ENCODE measurements at regions not wholly inside any gene's neighbourhood (a gene's known extent, or its start where the extent isn't known, plus 50 kb on each side); places are given as distances from the start of the nearest gene placed in this dataset.

GRCh38 chr2:19784456-19784855 is 117.3 kb downstream of the TTC32 start:
- no peak for DNase-seq (ENCODE audit: low read depth, low spot score)

GRCh38 chr2:19783935-19784334 is 117.8 kb downstream of the TTC32 start:
- no peak for DNase-seq (ENCODE audit: low read depth, low spot score)

DNA sequence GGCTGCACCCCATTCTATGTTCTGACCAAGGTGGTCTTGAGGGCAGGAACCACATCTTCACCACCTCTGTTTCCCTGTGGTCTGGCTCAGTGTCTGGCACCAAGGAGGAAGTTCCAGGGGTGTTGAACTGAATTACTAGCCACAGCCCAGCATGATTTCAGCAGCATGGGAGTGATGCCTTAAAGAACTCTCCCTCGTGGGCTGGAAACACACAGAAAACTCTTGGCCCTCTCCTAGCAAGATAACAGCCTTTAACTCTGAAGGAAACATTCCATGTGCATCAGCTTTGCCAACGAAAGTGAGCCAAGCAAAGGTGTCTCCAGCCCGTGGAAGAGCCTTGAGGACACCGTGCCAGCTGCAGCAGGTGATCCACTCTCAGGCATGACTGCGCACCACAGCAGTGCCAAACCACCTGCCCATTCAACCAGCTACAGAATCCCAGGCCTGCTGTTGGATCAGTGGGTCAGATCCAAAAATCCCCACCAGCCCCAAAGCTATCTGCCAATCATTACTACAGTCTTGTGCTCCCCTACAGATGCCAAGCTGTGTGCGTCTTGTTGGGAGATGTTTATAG is 124.8 kb downstream of the TTC32 start:
- no peak for DNase-seq (ENCODE audit: low read depth, low spot score)

GRCh38 chr2:19775838-19776237 is 125.9 kb downstream of the TTC32 start:
- peak; percentile 63 for DNase-seq (ENCODE audit: low read depth, low spot score)

GRCh38 chr2:19775315-19775714 is 126.5 kb downstream of the TTC32 start:
- DNase-seq (ENCODE audit: low read depth, low spot score) = no peak

DNA sequence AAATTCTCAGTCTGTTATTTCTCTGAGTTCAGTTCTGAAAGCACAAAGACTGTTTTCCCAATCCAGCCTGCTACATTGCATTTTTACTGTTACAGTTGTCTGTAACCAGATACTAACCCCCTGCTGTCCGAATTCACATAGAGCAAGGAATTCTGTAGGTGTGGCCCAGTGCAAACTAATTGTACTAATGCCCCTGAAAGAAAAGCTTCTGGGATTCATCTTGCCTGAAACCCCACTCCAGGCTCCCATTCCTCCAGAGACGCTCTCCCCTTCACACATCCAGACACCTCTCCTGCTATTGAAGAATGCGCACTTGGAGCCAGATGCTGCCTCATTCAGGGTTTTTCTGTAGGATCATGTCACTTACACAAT is 127.0 kb downstream of the TTC32 start:
- no peak for DNase-seq (ENCODE audit: low read depth, low spot score)

DNA sequence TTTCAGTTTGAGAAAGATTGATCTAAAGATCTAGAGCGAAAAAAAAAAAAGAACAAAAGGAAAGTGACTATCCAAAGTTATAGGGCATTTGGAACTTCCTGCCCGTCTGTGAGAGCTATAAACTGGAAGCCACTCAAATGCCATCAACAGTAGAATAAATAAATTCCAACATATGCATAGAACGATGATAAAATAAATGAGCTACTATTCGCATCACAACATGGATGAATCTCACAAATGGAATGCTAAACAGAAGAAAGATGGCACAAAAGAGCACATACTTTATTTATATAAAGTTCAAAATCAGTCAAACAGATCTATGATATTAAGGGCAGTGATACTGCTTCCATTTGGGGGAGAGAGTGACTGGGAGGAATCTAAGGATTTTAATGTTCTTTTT is 128.8 kb downstream of the TTC32 start:
- DNase-seq (ENCODE audit: low read depth, low spot score) = no peak

- no peak for DNase-seq (ENCODE audit: low read depth, low spot score)
Observed at GRCh38 chr2:19769513-19769912, 132.3 kb downstream of the TTC32 start.

DNA sequence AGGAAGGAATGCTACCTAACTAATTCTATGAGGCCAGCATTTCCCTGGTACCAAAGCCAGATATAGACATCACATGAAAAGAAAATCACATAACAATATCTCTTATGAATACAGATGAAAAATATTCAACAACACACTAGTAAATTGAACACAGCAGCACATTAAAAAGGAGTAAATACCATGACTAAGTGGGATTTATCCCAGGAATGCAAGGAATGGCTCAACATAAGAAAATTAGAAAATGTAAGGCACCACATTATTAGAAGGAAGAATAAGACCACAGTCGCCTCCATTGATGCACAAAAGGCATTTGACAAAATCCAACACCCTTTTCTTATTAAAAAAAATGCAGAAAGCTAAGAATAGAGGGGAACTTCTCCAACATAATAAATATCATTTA is 133.9 kb downstream of the TTC32 start:
- DNase-seq (ENCODE audit: low read depth, low spot score) = no peak

DNA sequence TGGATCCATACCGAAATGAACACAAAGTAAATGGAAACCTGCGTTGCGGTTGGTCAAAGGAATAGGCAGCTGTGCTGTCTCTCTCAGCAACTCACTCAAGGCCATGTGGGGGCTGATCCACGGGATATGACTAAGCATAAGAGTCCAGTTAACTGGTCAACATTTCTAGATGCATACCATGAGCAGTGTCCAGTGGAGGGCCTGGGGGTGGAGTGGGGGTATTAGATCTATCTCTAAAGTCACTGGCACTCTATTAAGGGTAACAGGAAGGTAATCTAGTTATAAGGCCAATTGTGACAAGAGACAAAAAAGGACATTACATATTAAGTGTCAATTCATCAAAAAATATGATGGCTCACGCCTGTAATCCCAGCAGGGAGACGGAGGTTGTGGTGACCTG is 136.8 kb downstream of the TTC32 start:
- no peak for DNase-seq (ENCODE audit: low read depth, low spot score)

- no peak for DNase-seq (ENCODE audit: low read depth, low spot score)
Observed at GRCh38 chr2:19763731-19764130, 138.1 kb downstream of the TTC32 start.

GRCh38 chr2:19762959-19763605 is 138.7 kb downstream of the TTC32 start:
- DNase-seq (ENCODE audit: low read depth, low spot score) = no peak

DNA sequence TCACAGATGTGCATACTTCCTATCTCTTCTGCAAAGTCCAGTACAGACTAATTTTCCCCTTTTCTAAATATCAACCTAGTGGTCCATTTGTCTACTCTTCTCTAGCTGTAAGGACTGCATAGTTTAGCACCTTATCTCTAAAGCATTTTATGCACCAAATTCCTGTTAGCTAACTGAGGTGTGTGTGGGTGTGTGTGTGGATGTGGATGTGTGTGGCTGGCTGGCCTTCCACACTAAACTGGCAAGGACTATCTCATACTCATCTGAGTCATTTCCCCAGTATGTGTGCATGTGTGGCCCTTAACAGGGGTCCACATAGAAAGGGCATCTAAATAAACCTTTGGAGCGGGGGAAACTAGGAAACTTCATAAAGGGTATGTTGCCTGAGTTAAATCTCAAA is 139.6 kb downstream of the TTC32 start:
- no peak for DNase-seq (ENCODE audit: low read depth, low spot score)

- DNase-seq (ENCODE audit: low read depth, low spot score) = no peak
Observed at GRCh38 chr2:19759880-19760279, 141.9 kb downstream of the TTC32 start.

- DNase-seq (ENCODE audit: low read depth, low spot score) = no peak
Observed at GRCh38 chr2:19758658-19759057, 143.1 kb downstream of the TTC32 start.

GRCh38 chr2:19757586-19757985 is 144.2 kb downstream of the TTC32 start:
- no peak for DNase-seq (ENCODE audit: low read depth, low spot score)

DNA sequence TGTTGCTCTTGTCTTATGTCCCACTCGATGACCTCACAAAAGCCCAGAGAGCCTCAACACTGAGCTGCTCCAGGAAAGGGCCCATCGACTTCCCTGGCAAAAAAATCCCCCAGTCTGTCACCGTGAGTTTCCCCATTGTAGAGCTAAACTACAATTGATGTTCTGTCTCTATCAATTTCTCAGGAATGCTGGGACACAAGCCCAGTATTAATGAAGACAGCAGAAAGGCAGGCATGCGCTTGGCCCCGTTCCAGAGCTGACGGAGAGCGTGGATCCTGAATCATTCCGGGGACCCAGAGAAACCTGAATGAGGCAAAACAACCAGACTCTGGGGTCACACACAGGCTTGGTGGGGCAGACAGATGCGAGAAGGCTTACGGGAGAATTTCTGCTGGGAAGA is 146.9 kb downstream of the TTC32 start:
- no peak for DNase-seq (ENCODE audit: low read depth, low spot score)

DNA sequence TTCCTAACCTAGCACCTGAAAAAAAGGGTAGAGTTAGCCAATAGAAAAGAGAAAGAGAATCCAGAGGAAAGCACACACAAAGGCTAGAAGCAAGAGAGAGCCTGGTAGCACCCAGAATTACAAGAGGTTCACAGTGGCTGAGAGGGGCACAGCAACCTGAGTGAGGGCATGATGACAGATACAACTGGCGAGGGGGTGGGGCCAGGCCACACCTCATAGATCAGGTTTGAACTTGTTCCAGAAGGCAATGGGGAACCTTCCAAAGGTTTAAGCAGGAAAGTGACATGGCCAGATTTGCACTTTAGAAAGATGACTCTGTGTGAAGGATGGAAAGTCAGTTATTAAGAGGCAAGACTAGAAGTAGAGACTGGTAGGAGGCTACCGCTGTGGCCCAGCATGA is 148.0 kb downstream of the TTC32 start:
- DNase-seq (ENCODE audit: low read depth, low spot score) = no peak

DNA sequence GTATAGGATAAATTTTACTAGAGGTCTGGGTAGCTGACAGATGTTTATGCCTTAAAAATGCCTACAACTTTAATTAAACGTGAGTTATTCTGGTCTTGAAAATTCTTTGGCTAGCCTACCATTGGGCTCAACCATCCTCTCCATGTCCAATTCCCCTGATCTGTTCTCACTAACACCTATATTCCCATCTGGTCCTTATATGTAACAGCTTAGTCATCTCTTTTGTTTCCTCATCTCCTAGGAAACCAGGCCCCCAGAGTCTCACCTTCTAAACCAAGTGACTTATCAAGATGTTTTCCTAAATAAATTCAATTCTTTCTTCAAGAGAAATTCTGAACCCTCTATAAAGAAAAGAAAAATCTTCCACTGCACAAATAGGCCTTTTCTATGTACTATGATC is 148.5 kb downstream of the TTC32 start:
- DNase-seq (ENCODE audit: low read depth, low spot score) = no peak

DNA sequence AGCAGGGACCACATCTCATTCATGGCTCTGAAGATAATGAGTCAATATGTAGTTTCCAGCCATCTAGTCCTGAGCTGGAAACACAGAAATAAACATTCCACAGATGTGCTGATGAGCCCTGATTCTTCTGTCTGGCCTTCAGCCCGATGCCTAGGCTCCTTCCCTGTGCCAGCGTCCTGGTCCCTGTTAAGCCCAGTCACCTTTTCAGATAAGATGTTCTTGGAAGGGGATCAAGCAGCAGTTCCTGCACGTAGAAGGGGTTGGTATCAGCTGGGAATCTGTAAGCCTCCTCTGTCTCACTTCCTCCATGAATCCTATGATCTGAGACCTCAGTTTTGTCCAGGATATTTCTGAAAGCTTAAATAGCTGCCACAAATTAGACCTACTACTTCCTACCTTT is 149.3 kb downstream of the TTC32 start:
- DNase-seq (ENCODE audit: low read depth, low spot score) = no peak

DNA sequence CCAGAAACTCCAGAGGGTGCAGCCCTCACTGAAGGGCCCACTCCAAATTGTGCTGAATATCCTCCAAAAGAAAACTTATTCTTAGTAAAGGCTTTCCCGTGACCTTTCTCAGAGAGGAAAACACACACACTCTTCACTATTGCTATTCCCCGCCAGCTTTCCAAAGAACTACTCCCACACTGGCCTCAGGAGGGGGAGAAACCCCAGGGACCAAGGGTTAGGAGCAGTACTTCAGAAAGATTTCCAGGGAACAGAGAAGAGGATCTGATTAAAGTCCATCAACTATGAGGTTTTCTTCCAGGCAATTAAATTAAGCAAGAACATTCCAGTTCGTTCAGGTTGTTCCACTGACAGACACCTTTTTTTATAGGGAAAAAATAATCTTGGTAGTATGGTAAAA is 150.2 kb downstream of the TTC32 start:
- DNase-seq (ENCODE audit: low read depth, low spot score) = no peak

DNA sequence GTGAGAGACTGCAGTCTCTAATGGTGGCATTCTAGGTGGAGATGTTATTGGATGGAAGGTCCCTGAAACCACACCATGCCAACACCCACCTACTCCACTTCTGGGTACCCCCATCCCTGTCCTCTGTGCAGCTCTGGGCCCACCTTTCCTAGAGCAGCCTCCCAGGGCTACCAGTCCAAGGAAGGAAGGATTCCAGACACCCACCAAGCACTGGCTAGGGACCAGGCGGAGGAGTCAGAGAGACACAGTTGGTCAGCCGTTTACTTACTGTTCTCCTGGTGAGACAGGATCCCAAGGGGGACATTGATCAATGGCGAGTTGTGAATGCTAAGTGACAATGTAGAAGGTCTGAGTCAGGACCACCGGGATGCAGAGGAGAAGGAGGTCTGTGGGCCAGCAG is 151.6 kb downstream of the TTC32 start:
- no peak for DNase-seq (ENCODE audit: low read depth, low spot score)

GRCh38 chr2:19749507-19749836 is 152.3 kb downstream of the TTC32 start:
- no peak for DNase-seq (ENCODE audit: low read depth, low spot score)
